GM18499 (cell line): ENCODE measurements at regions not wholly inside any gene's neighbourhood (a gene's known extent, or its start where the extent isn't known, plus 50 kb on each side); places are given as distances from the start of the nearest gene placed in this dataset.

Experiments used
- ATAC-seq: cut with Tn5 transposase; IDR thresholded peaks from one replicate; pipeline ENCODE4 v1.9.1; 2021; ENCODE audit warnings: moderate number of reproducible peaks; ENCODE audit not compliant: insufficient read depth, unreplicated experiment

- ATAC-seq: no peak
These were observed 241.5 kb upstream of the MYT1L start for GRCh38 chr2:2572393-2573204.

DNA sequence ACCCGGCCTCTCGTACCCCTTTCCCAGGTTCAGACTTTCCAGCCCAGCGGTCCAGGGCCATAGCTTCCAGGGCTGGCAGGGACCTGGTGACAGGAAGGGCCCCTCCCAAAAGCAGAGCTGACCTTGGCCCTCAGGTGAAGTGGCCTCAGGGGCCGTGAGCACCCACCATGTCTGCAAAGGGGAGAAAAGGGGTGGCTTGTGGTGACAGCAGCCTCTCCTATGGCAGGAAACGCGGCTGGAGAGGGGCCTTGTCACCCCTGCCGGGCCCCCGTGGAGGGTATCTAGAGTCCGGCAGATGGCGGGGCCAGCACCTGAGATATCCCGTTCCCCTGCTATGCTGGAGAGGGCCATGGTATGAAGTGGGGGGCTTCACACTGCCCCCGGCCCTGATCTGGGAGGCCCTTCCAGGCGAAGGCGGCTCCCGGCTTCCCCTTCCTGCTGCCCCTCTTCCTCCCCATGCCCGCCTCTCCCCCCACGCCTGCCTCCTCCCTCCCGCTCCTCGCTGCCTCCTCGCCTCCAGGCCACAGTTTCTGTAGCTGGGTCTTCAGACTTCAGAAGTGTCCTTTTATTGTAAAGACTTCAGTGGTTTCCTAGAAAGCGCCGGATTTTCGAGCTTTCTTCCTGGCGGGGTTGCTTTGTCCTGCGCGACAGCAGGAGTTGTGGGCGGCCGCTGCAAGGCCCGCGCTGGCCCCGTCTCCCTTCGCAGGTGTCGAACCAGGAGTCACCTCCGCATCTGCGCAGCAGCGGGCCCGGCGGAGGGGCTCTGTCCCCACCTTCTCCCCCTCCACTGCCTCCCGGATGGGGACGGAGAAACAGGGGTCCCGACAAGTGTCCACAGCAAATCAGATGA is 240.5 kb upstream of the MYT1L start:
- ATAC-seq: no peak

DNA sequence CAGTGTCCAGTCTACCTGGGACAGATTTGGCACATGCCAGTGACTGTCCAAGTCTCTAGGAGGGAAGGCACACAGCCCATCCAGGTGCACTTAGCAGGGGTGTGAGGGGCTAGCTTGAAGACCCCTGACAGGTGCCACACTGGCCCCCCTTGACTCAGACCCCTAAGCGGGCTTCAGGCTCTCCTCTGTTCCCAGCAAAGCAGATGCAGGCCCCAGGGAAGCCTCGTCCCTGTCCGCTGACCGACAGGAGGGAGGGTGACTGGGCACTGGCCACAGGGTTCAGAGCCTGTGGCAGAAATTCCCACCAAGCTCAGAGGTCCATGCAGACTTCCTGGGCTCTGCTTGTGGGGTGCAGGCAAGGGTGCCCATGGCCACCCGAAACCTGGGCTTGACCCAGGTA is 239.8 kb upstream of the MYT1L start:
- ATAC-seq: no peak

DNA sequence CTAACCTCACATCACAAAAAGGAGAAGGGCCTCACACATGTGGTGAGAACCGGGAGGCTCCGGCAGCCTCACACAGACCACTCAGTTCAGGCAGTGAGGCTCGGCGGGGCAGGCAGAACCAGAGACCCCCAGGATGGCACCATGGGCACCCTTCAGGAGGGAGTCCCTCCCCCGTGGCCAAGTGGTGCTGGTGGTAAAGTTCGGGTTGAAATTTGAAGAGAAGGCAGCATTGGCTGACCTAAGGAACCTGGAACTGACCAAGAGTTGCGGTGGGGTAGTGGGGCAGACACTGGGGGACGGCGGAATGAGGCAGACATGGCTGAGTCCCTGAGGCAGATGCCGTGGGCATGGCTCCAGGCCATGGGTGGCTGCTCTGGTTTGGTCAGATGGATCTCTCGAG is 239.3 kb upstream of the MYT1L start:
- no peak for ATAC-seq

DNA sequence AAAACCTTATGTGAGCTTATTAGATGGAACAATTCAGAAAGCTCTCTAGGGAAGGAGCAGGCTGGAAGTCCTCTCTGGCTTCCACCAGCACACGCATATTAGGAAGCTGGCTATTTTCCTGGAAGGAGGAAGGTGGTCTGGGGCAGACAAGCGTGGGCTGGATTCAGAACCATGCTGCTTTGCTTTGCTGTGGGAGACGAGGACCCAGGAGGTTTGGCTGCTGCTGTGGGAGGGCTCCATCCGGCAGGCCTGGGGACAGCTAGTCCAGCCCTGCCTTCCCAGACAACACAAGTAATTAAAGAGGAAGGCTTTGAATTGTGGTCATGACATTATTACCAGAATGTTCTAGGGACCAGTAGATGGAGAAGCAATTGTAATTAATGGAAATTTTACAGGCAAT is 238.8 kb upstream of the MYT1L start:
- ATAC-seq: no peak

DNA sequence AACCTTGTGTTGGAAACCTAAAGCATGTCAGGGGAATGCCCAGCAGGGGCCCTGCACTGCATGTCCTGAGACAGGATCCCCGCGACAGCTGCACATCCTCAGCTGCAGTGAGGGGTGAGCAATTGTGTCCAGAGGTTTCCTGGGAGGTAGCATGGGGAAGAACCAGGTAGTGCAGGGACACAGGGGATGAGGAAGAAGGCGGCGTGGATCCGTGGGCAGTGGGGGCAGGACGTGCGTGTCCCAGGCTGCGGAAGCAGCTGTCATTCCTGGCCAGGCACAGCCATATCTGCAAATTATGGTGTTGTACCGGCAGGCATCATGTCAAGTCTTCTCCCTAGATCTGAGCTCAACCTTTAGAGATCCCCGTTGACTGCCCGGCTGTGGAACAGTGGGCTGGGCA is 238.2 kb upstream of the MYT1L start:
- no peak for ATAC-seq

DNA sequence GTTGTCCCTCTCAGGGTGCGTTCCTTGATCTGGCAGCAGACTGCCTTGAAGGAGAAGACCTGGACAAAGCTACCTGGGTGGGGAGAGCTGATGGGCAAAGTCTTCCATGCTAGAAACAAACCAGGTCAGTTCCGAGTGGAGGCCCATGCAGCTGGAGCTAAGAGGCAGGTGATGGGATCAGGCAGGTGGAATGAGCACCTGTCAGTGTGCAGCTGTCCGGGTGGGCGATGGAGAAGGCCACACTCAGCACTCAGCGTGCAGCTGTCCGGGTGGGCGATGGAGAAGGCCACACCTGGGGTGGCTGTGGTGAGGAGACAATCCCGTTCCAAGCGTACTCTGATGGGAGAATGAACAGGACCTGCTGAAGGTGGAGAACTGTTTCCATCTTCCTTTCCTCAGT is 237.3 kb upstream of the MYT1L start:
- no peak for ATAC-seq

GRCh38 chr2:2567776-2568175 is 236.7 kb upstream of the MYT1L start:
- no peak for ATAC-seq

- no peak for ATAC-seq
These were observed 235.6 kb upstream of the MYT1L start for GRCh38 chr2:2566396-2567323.

DNA sequence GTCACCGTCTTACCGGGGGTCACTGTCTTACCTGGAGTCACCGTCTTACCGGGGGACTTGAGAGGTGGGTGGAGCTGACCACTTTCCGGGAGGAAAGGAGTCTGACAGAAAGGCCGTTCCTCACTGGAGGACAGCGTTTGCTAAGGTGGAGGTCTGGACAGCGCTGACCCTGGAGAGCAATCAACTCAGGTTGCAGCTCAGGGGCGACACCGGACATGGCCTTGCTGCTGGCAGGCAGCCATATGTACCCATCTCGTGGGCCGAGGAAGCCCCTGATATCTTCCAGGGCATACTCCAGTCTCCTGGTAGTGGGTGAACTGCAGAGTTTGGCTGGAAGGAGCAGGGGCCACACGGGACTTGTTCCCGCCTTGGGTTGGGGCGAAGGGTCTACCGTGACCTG is 234.6 kb upstream of the MYT1L start:
- no peak for ATAC-seq

DNA sequence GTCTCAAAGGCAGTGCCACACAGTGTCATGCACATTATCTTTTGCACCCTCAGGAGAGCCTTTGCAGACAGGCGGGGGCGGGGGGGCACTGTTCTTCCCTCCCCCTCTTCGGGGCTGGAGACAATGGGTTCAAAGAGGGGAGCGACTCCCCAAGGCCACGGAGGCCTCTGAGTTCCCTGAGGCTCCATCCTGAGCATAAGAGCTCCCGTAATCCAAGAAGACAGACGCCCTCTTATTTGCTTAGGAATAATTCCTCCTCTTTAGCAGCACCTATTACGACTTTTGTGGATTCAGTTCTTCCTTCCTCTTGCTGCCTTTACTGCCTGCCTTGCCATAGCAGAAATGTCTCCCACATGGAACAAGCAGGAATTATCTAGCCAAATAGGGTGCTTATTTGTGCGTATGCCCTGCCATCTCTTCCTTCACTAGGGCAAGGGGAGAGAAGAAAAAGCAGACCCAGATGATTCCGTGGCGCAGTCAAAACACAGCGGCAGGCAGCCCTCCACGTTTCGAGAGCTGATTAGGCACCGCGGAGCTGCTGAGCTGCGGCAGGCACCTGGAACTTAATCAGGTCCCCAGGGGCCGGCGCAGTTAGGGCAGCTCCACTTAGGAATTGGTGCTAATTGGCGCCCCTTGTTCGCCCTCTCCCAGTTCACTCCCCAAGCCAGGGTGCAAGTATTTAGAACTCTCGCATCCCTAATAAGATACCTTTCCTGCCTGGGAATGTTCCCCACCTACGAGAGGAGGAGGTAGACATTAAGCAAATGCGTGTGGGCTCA is 233.4 kb upstream of the MYT1L start:
- no peak for ATAC-seq

DNA sequence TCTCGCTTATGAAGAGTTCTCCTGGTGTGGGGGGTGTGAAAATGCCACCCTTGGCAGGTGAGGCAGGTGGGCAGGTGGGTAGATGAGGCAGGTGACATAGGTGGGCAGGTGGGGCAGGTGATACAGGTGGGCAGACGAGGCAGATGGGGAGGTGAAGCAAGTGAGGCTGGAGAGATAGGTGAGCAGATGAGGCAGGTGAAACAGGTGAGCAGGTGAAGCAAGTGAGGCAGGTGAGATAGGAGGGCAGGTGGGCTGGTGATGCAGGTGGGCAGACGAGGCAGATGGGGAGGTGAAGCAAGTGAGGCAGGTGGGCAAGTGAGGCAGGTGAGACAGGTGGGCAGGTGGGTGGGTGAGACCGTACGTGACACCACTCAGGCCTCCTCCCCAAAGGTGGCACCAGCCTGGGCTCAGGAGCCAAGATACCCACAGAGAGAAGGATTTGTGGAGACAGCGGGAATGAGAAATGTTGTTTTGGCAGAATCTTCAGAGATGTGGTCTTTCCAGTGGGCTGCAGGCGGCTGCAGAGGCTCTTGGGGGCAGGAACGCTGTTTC is 232.3 kb upstream of the MYT1L start:
- no peak for ATAC-seq

GRCh38 chr2:2562867-2563266 is 231.8 kb upstream of the MYT1L start:
- ATAC-seq: no peak

DNA sequence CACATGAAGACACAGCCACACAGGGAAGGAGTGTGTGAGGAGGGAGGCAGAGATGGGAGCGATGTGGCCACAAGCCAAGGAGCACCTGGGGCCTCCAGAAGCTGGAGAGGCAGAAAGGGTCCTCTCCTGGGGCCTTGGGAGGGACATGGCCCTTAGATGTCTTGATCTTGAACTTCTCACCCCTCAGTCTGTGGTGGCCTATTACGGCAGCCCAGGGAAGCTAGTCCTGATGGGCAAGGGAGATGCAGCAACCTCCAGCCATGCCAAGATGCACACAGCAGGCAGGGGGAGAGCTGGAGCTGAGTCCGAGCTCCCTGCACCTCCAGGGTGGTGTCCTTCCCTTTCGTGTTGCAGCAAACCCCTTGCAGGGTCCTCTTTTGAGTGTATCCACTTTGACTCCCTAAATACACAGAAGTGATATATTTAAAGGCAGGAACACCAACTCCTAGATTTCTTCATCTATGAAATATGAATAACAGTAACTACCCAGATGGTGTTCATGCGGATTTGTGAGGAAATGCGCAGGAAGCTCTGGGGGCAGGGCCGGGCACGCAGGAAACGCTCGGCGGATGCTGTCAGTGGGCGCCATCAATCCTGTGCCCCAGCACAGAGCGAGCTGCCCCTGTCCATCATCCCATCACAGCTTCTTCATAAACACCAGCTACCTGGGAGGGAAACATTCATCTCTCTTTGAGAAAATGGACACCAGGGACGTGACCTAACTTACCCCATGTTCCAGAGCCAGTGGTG is 230.4 kb upstream of the MYT1L start:
- no peak for ATAC-seq

DNA sequence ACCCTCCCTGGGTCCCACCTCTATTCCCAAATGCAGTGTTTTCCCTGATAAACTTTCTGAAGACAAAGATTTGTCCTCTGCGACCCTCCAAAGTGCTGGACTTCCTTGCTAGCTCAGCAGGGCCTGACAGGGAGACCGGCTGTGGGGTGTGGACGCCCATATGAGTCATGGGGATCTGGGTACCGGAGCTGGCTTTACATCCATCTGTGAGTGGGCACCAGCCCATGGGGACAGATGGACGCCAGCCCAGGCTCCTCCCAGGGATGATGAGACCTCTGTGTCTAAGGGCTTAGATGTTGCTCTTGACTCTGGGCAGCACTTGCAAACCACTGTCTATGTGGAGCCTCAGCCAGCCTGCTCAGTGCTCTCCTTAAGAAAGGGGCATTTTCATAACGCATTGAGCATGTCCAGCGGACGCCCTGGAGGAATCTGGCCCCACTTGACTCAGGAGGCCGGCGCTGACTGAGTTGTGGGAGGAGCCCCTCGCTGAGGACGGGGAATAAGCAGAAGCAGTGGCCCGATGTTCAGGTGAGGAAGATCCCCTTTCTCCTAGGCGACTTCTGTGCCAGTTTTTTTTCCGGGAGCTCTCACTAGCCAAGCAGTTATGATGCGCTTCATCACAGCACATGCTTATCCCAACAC is 229.4 kb upstream of the MYT1L start:
- no peak for ATAC-seq

DNA sequence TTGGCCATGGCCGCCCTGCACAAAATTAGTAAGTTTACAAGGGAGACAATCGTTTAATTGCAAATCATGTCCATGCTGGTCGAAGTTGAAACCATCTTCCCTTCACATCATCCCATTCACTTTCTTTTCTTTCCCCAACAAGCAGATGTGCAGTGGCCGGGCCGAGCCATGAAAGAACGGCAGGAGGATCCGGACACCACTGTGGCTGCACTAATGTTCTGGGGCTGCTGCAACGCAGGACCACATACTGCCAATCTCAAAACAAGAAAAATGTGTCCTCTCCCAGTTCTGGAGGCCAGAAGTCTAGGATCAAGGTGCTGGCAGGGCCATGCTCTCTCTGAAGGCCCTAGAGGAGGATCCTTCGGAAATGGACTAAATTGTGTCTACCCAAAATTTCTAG is 227.4 kb upstream of the MYT1L start:
- ATAC-seq: no peak

- no peak for ATAC-seq
These were observed 226.4 kb upstream of the MYT1L start for GRCh38 chr2:2557475-2557874.

GRCh38 chr2:2550856-2551255 is 219.8 kb upstream of the MYT1L start:
- no peak for ATAC-seq
